ENCODE measurements at regions not wholly inside any gene's neighbourhood (a gene's known extent, or its start where the extent isn't known, plus 50 kb on each side); places are given as distances from the start of the nearest gene placed in this dataset.

DNA sequence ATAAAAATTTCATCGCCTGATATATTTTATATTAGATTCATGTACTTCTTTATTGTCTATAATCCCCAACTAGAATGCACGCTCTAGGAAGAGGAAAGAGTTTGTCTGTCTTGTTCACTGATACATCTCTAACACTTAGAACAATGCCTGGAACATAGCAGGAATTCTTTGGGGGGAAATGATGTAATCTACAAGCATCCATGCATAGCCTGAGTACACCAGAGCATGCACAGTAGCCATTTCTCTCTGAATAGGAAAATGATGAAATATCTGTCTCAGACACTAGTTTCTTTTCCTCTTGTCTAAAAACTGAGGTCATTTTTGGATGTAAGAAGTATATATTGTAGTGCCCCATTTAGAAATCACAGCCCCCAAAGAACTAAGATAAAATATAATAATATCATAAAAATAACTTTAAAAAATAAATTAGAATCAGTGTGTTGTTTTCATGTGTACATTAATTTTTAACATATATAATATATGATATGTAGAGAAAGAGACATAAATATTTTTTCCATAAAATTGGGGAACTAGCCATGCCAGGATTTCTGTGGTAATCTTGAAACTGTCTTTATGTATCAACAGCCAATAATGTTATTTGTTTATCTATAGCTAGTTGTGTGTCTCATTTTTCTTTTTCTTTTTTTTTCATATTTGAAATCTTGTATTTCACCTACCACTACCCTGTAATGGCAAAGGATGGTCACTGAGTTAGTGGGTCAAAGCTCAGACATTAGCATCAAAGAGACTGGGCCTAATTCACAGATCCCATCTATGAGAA is 155.6 kb upstream of the TMCC3 start:
- TF ChIP-seq CTCF (IDR thresholded peaks at IDR 0.05) (no peak), FOXM1 (IDR thresholded peaks at IDR 0.05; ENCODE audit: low read depth) (no peak), POLR2AphosphoS5 (IDR thresholded peaks at IDR 0.05; ENCODE audit: low read depth, low read length) (no peak), CHD2 (IDR thresholded peaks at IDR 0.05; ENCODE audit: low read length, partially characterized antibody) (no peak), MAX (IDR thresholded peaks at IDR 0.05; ENCODE audit: low read depth) (no peak), TAF1 (IDR thresholded peaks at IDR 0.05; ENCODE audit: borderline replicate concordance, low read depth, low read length) (no peak), ELF1 (IDR thresholded peaks at IDR 0.05) (no peak), NFIC (IDR thresholded peaks at IDR 0.05; ENCODE audit: borderline replicate concordance) (no peak), RFX5 (IDR thresholded peaks at IDR 0.05; ENCODE audit: low read length) (no peak)
- TF ChIP-seq, protein P1, sequence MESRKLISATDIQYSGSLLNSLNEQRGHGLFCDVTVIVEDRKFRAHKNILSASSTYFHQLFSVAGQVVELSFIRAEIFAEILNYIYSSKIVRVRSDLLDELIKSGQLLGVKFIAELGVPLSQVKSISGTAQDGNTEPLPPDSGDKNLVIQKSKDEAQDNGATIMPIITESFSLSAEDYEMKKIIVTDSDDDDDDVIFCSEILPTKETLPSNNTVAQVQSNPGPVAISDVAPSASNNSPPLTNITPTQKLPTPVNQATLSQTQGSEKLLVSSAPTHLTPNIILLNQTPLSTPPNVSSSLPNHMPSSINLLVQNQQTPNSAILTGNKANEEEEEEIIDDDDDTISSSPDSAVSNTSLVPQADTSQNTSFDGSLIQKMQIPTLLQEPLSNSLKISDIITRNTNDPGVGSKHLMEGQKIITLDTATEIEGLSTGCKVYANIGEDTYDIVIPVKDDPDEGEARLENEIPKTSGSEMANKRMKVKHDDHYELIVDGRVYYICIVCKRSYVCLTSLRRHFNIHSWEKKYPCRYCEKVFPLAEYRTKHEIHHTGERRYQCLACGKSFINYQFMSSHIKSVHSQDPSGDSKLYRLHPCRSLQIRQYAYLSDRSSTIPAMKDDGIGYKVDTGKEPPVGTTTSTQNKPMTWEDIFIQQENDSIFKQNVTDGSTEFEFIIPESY (IDR thresholded peaks at IDR 0.05; ENCODE audit: borderline replicate concordance, low read depth): no peak

Measured in SK-N-SH (cell line).